HUES64 (cell line): ENCODE measurements at regions not wholly inside any gene's neighbourhood (a gene's known extent, or its start where the extent isn't known, plus 50 kb on each side); places are given as distances from the start of the nearest gene placed in this dataset.

Experiments
- H3K27ac ChIP-seq: 2 replicates; pipeline ENCODE4 v1.7.0; 2013; ENCODE audit warnings: low read depth, low read length, inconsistent platforms
- H3K27me3 ChIP-seq: 2 replicates; pipeline ENCODE4 v1.6.1; 2013; ENCODE audit warnings: mild to moderate bottlenecking, low read length; ENCODE audit not compliant: insufficient read depth
- H3K36me3 ChIP-seq: 2 replicates; pipeline ENCODE4 v1.6.1; 2013; ENCODE audit warnings: mild to moderate bottlenecking, low read length; ENCODE audit not compliant: insufficient read depth
- H3K4me1 ChIP-seq: 2 replicates; pipeline ENCODE4 v1.6.1; 2013; ENCODE audit warnings: mild to moderate bottlenecking, low read length, moderate library complexity; ENCODE audit not compliant: insufficient read depth
- H3K4me3 ChIP-seq: 2 replicates; pipeline ENCODE4 v1.5.1; 2013; ENCODE audit warnings: mild to moderate bottlenecking, low read length, moderate library complexity
- H3K9ac ChIP-seq: 2 replicates; pipeline ENCODE4 v1.6.1; 2013; ENCODE audit warnings: mild to moderate bottlenecking, low read depth, low read length
- H3K9me3 ChIP-seq: 2 replicates; pipeline ENCODE4 v1.6.1; 2013; ENCODE audit warnings: low read depth, low read length; ENCODE audit not compliant: insufficient read depth
- WGBS: fragments of 150-250, 120-280 bp; methylation state at CpG from one replicate; pipeline ENCODE4 v1.1.7; 2013; ENCODE audit warnings: missing lambda C conversion rate; 5-methylcytosine and 5-hydroxymethylcytosine counted together

DNA sequence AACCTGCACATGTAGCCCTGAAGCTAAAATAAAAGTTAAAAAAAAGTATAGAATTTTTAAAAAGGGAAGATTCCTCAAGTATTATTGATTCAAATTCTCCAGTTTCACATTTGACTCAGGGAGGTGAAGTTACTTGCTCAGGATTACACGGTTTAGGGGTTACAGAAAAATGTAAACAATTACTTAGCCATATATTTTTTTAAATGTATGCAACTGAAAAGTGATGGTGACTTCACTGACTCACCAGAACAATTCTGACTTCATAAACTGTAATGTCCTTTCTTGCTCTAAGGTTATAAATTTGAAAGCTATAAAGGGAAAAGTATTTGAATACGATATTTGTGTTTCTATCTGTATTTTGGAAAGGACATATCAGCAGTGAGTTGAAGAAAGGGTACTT lies 371.2 kb downstream of the SPRY1 start:
- no peaks in the 10 kb centered on the region for H3K4me1 ChIP-seq
- no peak overlapping the region for H3K9ac ChIP-seq
- 95% methylated on average over 1 of the region's 2 CpGs for WGBS
- no peaks in the 10 kb centered on the region for H3K36me3 ChIP-seq
- H3K4me3 ChIP-seq = no peak overlapping the region
- no peaks in the 10 kb centered on the region for H3K9me3 ChIP-seq
- H3K27me3 ChIP-seq = no peaks in the 10 kb centered on the region
- no peak overlapping the region for H3K27ac ChIP-seq

DNA sequence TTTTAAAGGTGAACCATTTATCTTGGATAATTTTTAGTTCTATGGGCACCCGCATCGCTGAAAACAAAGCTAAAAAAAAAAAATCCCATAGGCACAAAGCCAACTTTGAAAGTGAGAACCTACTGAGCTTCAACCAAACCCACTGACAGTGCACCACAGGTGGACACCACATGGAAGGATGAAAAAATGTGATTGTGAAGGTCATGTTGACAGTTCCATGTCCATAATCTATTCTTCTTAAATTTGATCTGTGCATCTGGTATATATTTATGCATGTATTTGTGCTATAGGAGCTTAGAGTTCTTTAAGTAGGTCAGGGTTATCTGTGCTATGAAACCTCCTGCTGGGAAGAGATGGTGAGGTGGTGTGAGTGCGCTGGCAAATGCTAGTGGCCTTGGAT lies 374.3 kb downstream of the SPRY1 start:
- no peak overlapping the region for H3K9ac ChIP-seq
- H3K9me3 ChIP-seq = no peaks in the 10 kb centered on the region
- H3K27ac ChIP-seq = no peak overlapping the region
- H3K4me1 ChIP-seq = no peaks in the 10 kb centered on the region
- WGBS = 87% methylated on average over 1 of the region's 3 CpGs
- no peaks in the 10 kb centered on the region for H3K27me3 ChIP-seq
- no peak overlapping the region for H3K4me3 ChIP-seq
- no peaks in the 10 kb centered on the region for H3K36me3 ChIP-seq

DNA sequence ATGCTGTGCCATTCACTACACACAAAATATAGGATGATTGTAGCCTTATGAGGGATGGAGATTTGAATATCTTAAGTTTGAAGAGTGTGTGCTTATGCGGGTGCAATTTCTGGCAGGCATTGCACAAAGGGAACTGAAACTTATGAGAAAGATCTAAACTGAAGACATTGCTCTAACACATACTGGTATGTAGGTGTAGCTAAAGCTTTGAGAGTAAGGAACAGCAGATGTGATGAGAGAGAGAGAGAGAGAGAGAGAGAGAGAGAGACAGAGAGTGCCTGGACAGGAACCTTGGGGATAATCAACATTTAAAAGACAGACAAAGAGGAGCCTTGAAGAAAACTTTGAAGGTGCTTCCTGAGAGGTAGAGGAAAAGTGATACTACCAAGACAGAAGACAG lies 379.7 kb downstream of the SPRY1 start:
- H3K27me3 ChIP-seq = no peaks in the 10 kb centered on the region
- H3K4me3 ChIP-seq = no peak overlapping the region
- WGBS = 95% methylated on average over 1 of the region's 1 CpG
- H3K9ac ChIP-seq = no peak overlapping the region
- no peaks in the 10 kb centered on the region for H3K4me1 ChIP-seq
- no peaks in the 10 kb centered on the region for H3K36me3 ChIP-seq
- no peak overlapping the region for H3K27ac ChIP-seq
- H3K9me3 ChIP-seq = no peaks in the 10 kb centered on the region

DNA sequence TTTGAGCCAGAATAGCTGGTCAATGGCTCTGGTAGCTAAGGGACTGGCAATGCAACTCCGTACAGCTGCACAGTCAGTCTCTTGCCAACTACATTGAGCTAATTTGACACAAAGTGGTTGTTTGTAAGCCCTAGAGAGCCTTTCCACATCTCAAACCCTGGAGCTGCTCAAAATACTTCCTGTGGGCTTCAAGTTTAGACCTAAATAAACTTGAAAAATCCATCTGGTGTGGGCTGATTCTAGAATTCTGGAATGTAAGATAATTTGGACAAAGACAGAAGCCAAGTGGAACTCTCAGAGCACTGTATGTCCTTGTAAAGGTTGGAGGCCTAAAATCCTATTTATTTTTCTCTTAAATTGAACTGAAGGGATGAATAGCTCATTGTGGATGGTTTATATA lies 380.8 kb downstream of the SPRY1 start:
- H3K4me1 ChIP-seq = no peaks in the 10 kb centered on the region
- H3K27ac ChIP-seq = no peak overlapping the region
- no peaks in the 10 kb centered on the region for H3K36me3 ChIP-seq
- H3K9ac ChIP-seq = no peak overlapping the region
- WGBS = 100% methylated on average over 1 of the region's 1 CpG
- H3K27me3 ChIP-seq = no peaks in the 10 kb centered on the region
- H3K9me3 ChIP-seq = no peaks in the 10 kb centered on the region
- H3K4me3 ChIP-seq = no peak overlapping the region

DNA sequence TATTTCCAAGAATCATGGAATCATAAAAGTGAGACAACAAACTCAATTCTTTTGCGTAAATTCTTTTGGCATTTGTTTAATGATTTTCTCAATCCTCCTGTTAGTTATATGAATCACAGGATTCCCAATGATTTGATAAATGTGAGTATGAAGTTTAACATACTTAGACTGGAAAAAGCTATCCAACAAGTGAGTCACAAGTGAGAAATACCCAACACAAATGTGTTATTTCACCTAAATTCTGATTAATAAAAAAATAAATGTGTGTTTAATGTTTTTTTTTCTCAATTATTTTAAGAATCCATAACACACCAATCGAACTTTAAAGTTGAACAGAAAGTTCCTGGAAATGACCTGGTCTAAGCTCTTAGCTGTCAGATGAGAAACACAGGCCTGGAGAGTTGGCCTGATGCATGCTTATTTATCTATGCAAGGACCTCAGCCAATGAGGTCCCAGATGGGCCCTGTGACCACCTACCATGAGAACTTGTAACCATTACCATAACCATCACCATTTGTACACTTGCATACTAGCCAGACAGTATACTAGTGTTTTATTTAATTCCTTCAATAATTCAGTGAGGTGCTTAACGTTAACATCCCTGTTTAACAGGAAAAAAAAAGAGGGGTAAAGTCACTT lies 386.7 kb downstream of the SPRY1 start:
- Histone ChIP-seq H3K9ac (no peak overlapping the region), H3K4me3 (no peak overlapping the region), H3K36me3 (no peaks in the 10 kb centered on the region), H3K27me3 (no peaks in the 10 kb centered on the region), H3K27ac (no peak overlapping the region), H3K9me3 (no peaks in the 10 kb centered on the region), H3K4me1 (peaks cover 47% of the 10 kb centered on the region)
- WGBS = 84% methylated on average over 2 of the region's 3 CpGs

DNA sequence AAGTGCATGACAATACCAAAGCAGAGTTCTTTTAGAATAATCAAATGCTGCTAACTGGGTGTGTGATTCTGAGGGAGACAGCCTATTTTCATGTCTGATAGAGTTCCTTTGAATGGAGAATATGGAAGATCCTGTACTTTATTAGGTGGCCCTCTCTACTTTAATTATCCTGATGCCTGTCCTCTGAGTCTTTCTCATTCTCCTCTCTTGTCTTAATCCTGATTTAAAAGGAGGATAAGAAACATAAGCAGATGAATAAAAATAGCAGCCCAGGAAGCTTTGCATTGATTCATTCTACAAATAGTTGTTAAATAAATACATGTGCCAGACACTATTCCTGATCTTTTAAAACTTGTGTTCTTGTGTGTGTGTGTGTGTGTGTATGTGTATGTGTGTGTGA lies 387.3 kb downstream of the SPRY1 start:
- Histone ChIP-seq H3K9me3 (no peaks in the 10 kb centered on the region), H3K4me3 (no peak overlapping the region), H3K9ac (no peak overlapping the region), H3K36me3 (no peaks in the 10 kb centered on the region), H3K27ac (no peak overlapping the region; the same call in 1 of the 2 replicates), H3K4me1 (peaks cover 47% of the 10 kb centered on the region), H3K27me3 (no peaks in the 10 kb centered on the region)

DNA sequence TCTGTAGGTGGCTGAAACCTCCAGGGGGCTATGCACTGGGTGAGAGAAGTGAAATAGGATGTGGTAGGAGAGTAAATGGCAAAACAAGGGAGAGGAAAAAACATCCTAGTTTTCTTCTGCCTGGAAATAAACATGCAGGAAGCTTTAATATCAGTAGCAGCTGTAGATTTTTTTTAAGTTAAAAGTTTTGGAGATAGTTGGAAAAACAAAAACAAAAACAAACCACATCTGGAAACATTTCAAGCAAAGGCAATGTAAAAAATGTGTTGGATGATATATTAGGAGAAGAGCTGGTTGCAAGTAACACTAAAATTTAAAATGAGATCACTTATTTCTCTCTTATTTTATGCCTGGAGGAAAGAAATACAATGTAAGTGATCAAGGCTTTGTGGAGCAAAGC lies 388.0 kb downstream of the SPRY1 start:
- no peaks in the 10 kb centered on the region for H3K36me3 ChIP-seq
- H3K4me3 ChIP-seq = no peak overlapping the region
- H3K9me3 ChIP-seq = no peaks in the 10 kb centered on the region
- H3K4me1 ChIP-seq = peaks cover 47% of the 10 kb centered on the region
- H3K9ac ChIP-seq = no peak overlapping the region
- H3K27ac ChIP-seq = peak overlapping the region; percentile 51; the same call in 1 of the 2 replicates
- H3K27me3 ChIP-seq = no peaks in the 10 kb centered on the region

DNA sequence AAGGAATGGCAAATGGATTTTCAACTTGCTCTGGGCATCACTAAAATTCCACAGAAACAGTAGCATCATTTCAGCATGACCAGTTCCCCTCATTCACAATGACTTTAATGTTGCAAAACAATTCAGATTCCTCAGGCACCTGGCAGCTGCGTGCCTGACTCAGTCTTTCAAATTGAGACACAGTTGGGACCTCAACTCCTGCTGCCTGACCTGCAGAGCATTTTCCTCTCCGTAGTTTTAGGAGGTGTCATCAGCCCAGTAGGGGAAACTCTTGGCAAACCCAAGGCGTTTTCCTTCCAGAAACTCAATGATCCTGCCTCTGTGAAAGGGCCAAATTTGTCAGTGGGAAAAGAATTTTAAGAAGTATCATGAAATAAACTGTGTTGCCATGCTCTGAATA lies 388.9 kb downstream of the SPRY1 start:
- H3K27ac ChIP-seq = peak overlapping the region; percentile 77
- peaks cover 47% of the 10 kb centered on the region for H3K4me1 ChIP-seq
- 23% methylated on average over 3 of the region's 3 CpGs for WGBS
- H3K9me3 ChIP-seq = no peaks in the 10 kb centered on the region
- no peaks in the 10 kb centered on the region for H3K27me3 ChIP-seq
- H3K4me3 ChIP-seq = no peak overlapping the region
- H3K9ac ChIP-seq = peak overlapping the region; percentile 9; the same call in 1 of the 2 replicates
- H3K36me3 ChIP-seq = no peaks in the 10 kb centered on the region

DNA sequence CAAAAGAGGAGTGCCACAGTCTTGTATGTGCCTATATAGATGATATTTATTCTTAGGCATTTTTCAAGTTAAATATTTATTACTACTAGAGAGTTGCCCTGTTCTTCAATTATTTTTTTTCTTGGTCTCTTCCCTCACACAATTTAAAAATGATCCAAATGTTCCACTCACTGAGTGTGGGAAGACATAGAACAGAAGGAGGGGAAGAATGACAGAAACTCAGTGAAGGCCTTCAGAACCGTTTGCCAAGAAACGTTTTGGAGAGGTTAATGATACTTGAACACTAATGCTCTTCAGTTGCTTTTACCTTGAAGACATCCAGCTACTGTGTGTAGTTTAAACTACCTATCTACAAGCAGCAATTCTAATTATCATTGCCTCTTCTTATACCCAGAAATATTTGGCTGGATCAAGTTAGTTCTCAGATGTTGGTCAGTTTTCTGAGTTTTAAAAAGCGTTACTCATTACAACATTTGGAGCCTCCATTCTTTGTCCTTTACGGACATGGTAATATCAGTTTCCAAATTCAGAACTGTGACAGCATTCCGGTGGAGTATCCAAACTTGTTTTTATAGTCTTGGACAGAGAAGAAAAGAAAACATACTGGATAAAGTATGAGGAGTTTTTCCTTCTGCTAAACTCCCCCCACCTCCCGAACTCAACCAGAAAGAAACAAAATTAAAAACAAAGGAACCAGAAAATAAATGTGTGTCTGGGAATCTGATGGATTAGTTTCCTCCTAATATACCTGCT lies 389.7 kb downstream of the SPRY1 start:
- H3K36me3 ChIP-seq = no peaks in the 10 kb centered on the region
- peak overlapping the region; percentile 9; the same call in 1 of the 2 replicates for H3K9ac ChIP-seq
- H3K27me3 ChIP-seq = no peaks in the 10 kb centered on the region
- H3K4me1 ChIP-seq = peaks cover 47% of the 10 kb centered on the region
- WGBS = 98% methylated on average over 5 of the region's 6 CpGs
- H3K4me3 ChIP-seq = no peak overlapping the region
- no peaks in the 10 kb centered on the region for H3K9me3 ChIP-seq
- H3K27ac ChIP-seq = peak overlapping the region; percentile 77

DNA sequence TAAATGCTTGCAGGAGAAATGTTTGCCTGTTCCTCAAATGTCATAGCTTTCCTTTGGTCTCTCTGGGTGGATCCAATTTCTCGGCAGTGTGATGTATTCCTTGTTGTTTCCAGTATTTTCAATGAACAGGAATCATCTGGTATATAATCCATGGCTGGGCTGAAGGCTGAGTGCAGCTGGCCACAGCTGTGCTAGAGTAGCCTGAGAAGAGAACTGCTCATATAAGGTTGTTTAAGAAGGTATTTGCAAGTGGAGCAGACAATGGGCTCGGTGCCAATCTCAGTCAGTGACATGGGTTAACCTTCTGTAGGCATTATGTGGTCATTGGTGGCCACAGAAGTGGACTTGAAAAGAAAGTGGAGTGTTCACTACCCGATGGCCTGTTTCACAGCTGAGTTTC lies 390.3 kb downstream of the SPRY1 start:
- Histone ChIP-seq H3K9ac (no peak overlapping the region), H3K4me1 (peaks cover 47% of the 10 kb centered on the region), H3K4me3 (no peak overlapping the region), H3K27me3 (no peaks in the 10 kb centered on the region), H3K9me3 (no peaks in the 10 kb centered on the region), H3K36me3 (no peaks in the 10 kb centered on the region), H3K27ac (no peak overlapping the region)
- WGBS = 94% methylated on average over 3 of the region's 3 CpGs

DNA sequence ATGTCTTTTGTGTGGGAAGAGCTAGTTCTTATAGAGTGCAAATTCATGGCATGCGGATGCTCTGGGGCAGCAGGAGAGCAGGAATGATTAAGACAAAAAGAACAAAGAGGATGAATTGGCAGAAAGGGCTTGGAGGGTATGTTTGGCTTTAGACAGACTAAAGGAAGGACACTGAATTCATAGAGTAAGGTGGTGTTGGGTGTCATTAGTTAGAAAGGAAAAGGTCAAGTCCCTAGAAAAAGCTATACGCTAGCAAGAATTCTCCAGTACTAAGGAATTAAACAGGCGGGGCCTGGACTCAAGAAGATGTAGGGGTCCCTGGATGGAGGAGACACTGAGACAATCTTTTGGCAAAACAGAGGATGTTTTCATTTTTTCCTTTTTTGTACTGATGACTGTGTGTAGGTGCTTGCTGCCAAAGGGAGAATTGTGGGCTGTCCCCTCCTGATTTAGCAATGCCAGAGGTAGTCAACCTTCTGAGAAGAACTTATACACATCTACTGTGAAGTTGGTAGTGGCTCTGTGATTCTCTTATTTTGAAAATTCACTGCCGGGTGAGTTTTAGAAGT lies 391.0 kb downstream of the SPRY1 start:
- H3K4me1 ChIP-seq = peaks cover 47% of the 10 kb centered on the region
- H3K4me3 ChIP-seq = no peak overlapping the region
- WGBS = 94% methylated on average over 3 of the region's 4 CpGs
- no peak overlapping the region for H3K9ac ChIP-seq
- H3K27me3 ChIP-seq = no peaks in the 10 kb centered on the region
- no peaks in the 10 kb centered on the region for H3K36me3 ChIP-seq
- peak overlapping the region; percentile 29; the same call in 1 of the 2 replicates for H3K27ac ChIP-seq
- H3K9me3 ChIP-seq = no peaks in the 10 kb centered on the region
